Occipital lobe (tissue), 1 donor: ENCODE measurements at regions not wholly inside any gene's neighbourhood (a gene's known extent, or its start where the extent isn't known, plus 50 kb on each side); places are given as distances from the start of the nearest gene placed in this dataset.
"Not testable (repeated sequence)": the region's sequence is repeated elsewhere in the genome, so short reads cannot be mapped to it uniquely, and the experiment has no call there.

Source experiments
- DNase-seq: peaks from one replicate; lab custom pipeline; 2025; lab: John Stamatoyannopoulos, UW

DNA sequence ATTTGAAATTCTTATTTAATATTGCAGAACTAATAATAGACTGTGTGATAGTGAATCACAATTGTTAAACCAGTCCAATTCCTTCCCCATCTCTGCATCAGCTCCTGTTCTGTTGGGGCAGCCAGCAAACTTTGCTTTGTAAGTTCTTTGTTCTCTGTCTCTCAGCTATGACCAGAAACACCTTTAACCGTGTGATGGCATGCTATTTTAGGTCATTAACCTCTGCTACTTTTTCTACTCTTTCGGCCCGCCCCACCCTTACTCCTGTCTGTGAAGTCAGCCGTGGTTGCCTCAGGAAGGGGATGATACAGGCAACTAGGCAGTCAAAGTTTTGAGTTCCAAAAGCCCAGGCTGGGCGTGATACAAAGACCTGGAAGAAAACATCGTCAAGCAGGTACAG is 51.3 kb upstream of the EGFL6 start:
- DNase-seq, result no peak

DNA sequence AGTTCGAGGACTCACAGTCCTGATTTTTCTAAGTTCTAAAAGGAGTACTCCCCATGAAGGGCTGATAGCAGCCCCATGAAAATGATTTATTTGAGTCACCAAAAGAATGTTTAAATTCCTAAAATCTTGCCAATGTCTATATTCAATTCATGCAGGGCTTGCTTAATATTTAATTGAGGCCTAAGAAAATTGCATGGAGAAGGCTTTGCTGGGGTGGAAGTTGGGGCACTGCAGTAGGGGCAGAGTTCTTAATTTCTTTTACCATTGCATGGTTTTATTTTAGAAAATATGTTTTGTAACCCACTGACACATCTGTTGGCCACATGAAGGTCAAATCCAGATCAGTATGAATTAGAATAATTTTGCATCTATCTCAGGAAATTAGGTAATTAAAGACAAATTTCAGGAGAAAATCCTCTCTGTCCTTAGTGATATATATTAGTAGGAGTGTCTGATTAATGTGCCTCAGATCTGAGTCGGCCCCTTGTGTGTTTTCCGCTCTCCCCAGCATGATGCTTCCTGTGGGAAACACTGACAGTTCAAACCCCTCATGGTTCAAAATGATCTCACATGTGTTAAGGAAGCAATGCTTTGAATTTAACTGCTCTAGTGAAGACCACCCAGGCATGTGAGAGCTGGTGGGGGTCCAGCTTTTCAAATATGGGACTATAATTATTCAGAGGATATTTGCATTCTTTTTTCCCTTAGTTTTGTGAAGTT is 54.0 kb upstream of the EGFL6 start:
- DNase-seq, result no peak

DNA sequence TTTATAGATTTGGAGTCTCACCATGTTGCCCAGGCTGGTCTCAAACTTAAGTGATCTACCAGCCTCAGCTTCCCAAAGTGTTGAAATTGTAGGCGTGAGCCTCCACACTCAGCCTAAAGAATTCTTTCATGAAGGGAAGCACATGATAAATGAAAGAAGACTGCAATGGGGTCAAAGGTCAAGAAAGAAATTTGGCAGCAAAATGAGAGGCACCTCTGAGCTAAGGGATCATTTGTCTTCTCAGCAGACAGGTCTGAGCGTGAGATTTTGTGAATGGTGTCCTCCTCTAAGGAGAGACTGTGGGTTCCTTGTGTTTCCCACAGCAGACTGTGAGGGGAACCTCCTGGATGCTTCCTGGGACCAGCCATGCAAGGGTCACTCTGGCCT is 57.5 kb upstream of the EGFL6 start:
- no peak for DNase-seq

DNA sequence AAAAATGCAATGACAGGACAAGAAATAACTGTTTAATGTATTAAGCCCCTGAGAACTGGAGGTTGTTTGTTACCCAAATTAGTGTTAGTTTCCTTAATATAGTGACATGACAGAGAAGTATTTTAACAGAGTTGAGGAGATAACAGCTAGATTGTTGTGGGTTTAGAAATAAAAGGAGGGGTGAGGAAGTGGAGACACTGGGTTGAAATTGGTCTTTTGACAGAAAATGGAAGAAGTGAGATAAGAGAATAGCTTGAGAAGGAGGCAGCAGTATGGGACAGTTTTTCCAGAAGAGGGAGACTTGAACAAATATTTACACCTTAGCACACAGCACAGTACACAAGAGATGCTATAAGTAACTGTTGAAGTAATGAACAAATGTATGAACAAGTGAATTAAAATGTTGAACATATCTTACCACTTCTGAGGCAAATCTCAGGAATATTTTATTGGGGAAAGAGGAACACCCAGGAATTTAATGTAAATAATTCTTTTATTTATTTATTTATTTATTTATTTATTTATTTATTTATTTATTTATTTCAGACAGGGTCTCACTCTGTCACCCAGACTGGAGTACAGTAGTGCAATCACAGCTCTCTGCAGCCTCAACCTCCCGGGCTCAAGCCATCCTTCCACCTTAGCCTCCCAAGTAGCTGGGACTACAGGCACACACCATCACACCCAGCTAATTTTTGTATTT is 58.0 kb upstream of the EGFL6 start:
- no peak for DNase-seq

DNA sequence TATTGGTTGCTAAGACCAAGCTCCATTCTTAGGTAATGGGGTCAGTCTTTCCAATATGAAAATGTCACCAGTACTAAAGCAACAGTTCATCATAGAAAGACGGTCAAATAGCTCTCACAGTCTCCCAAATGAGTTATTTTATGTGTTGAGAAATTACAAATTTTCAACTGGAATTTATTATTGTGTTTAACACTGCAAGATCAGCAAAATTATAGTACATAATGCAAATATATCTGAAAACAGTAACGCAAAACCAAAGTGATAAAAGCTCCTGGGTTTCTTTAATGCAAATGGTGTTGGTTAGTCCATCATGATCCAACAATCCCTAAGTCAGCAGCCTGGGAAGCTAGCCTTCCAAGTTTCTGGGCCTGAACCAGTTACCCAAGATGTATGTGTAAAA is 61.5 kb upstream of the EGFL6 start:
- no peak for DNase-seq

DNA sequence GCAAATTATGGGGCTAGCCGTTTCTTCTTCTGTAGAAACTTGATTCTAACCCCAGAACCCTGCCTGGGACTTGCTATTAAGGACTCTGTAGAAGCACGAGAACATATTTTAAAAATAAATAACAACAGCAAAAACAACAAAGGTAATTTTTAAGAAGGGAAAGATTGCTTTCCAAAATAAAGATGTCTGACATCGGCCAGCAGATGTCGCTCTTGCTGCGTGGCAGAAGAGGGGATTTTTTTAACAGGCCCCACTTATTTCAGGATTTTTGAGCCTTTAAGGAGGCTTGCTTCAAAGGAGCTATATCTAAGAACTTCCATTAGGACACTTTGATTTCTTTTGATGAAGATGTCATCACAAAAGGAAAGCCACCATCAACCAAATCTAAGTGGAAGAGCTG is 62.8 kb upstream of the EGFL6 start:
- DNase-seq, result no peak

DNA sequence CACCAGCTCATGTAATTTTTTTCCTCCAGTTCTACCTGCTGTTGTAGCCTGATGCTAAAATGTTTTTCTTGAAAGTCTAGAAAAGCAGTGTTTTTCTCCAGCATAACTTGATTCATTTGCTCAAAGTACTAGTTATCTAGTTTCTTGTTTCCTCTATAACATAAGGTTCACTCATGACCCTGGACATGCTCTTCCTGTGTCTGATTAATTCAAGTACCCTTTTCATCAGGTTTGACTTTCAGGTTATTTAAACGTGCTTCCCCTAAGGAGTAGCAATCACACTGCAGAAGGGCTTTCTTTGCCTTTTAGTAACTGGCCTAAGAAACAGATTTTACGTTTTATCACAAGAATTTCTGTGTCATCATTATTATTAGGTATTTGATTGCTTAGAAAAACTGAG is 66.8 kb upstream of the EGFL6 start:
- DNase-seq, result no peak

DNA sequence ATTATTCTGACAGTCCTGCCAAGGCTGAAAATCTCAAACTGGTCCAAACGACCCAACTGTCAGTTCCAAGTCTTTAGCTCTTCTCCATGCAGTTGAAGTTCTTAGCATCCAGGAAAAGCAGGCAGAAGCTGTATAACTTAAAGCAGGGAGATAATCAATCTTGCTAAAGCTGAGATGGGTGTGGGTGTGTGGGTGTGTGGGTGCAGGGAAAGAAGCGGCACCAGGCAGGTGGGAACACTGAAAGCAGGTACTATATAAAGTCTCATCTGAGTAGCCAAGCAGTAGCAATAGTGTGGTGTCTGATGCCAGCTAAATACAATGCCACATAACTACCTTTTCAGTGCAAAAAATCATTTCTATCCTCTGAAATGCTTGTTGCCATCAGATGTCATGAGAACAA is 69.7 kb upstream of the EGFL6 start:
- DNase-seq, result no peak

DNA sequence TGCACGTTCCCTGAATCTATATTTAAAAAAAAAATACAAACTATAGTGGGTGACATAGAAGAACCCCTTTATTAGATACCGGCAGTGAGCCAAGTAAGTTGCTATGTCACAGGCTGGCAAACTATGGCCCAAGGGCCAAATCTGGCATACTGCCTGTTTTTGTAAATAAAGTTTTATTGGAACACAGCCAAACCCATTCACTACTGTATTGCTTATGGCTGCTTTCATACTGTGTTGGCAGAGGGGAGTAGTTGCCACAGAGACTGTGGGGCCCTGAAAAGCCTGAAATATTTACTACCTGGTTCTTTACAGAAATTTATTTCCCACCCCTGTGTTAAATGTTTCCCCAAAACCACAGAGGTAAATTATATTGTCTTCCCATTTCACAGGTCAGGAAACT is 71.2 kb upstream of the EGFL6 start:
- no peak for DNase-seq

DNA sequence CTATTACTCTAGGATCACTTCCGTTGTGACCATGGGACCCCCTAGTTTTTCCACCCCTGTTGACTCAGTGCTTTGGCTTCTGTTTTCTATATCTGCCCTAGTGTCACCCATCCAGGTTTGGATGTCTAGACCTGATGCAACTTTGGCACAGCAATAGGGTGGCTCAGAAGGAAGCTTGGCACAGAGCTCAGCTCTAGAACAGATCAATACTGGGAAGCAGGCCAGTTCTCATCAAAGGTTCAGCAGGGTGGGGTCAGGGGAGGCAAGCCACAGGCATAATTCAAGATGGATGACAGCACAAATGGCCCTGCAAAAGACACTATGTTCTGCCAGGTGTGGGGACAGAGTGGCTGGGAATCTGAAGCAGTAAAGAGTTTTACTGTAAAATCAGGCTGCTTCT is 74.2 kb upstream of the EGFL6 start:
- DNase-seq, result no peak

DNA sequence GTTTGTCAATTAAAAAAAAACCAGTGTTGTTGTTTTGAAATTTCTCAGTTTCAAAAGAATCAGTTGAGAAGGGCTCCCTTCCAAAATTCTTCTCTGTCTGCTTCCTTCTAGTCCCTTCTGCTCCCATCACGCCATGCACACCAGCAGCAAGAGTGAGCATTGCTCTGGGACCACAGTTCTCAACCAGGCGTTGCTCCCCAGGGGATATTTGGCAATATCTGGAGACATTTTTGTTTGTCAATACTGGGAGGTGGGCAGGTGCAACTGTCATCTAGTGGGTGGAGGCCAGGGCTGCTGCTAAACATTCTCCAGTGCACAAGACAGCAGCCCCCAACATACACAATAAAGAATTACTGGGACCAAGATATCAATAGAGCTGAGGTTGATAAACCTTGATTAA is 74.8 kb upstream of the EGFL6 start:
- DNase-seq, result no peak

DNA sequence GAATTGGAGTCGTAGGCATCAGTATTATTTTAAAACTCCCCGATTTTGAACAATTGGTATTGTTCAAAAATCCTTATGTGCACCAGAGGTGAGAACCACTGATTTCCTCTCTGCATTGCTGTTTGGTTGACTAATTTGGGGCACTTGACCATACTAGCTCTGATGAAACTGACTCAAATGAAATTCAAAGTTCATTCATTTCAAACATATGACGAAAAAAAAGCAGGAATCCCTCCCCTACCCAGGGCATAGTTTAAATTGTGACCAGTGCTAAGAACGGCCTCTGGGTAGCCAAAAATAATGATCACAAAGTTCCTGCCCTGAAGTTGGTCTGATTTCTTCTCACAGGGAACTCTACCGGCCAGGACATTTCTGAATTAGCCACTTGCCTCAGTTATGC is 75.7 kb upstream of the EGFL6 start:
- DNase-seq, result no peak

DNA sequence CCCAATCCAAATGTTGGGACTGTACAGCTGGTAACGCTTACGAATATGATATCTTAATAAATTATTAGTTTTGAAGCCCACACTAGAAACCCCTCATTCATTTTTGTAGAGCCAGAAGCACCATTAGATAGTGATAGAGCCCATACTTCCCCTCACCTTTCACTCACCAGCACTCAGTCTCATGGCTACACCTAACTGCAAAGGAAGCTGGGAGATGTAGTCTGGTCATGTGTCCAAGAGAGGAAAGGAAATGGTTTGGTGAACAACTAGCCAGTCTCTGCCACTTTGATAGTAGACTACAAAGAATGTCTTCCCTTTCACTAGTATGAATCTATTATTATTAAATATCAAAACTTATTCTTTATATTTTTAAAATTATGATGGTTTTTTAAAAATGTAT is 77.1 kb upstream of the EGFL6 start:
- no peak for DNase-seq

DNA sequence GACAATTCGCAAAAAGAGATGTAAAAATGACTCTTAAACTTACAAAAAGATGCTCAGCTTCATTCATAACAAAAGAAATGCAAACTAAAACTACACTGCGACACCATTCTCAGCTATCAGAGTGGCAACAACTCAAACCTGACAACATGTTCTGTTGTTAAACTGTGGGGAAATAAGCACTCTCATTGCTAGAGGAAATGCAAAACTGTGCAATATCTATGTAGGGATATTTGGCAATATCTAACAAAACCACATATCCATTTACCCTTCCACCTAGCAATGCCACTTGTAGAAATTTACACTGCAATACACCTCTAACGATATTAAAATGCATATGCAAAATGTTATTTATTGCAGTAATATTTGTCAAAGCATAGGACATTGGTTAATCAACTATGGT is 78.3 kb upstream of the EGFL6 start:
- DNase-seq, result no peak

DNA sequence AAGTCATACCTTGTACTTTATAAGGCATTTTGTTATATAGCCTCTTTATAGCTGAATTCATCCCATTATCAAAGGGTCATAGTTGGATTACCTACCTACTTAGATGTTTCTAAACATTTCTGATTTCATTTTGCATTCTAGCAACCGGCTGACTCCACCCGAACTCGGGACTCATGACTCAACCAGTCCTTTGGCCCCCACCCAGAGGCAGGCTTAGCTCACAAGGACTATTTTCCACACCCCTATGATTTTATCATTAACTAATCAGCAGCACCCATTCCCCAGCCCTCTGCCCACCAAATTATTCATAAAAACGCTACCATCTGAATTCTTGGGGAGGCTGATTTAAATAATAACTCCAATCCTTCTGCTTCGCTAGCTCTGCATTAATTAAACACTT is 79.9 kb upstream of the EGFL6 start:
- DNase-seq, result no peak

DNA sequence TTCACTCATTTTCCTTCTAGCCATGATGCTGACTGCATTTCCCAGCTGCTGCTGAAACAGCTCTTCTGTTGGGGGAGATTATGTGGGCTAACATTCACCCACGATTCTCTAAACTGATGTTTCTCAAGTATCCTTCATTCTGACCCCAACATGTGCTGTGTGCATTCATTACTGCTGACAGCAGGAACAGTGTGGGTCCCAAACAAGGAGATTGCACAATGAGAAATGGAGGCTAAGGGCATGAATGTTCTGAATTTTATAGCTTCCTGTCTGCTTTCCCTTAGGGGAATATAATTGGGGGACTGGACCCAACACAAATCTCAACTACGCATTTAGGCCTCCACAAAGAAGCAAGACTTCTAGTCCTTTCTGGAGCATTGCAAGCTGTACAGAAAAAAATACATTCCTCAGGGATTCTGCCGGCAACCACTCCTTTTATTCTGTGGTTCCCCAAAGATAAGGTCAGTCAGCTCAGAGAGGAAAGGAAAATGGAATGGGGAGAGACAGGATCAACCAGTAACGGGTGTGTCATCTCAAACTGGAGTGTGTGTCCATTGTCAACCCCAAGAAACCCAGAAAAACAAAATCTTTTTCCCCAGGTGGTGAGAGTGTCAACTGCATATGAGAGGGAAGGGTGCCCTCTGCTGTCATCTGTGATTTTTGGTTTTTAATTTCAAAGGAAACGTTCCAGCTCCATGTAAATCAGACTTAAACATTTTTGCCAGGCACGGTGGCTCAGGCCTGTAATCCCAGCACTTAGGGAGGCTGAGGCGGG is 81.5 kb upstream of the EGFL6 start:
- peak; percentile 2 for DNase-seq

DNA sequence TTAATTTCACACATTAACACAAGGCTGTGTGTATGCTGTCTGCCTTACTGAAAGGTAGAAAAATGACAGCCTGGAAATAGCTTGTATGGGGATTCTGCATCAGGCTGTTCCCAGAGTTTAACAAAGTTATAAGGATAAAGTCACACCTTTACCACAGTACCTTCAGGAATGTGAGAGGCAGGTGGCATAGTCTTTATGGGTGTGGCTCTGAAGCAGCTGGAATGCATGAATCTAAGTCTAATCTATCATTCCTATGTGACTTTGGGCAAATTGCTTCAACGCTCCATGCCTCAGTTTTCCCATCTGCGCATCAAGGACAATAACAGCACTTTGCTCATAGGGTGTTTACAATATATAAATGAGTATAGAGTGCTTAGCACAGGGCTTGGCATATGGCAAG is 84.2 kb upstream of the EGFL6 start:
- no peak for DNase-seq

DNA sequence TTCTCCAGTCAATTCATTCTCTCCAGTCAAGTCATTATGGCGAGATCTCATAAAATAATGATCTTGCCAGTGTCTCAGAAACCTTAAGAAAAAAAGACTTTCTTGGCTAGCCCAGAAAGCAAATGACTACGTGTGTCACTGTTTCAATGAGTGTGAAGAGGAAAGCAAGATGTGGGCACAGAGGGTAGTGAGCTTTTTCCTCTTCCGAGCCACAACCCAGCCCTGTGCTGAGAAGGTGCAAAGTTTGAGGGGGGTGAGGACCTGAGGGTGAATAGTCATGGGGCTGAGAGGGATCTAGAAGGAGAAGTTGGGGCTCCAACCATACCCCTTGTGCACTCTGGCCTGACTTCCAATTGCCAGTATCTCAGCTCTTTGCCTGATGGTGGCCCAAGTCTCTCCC is 85.6 kb upstream of the EGFL6 start:
- no peak for DNase-seq

DNA sequence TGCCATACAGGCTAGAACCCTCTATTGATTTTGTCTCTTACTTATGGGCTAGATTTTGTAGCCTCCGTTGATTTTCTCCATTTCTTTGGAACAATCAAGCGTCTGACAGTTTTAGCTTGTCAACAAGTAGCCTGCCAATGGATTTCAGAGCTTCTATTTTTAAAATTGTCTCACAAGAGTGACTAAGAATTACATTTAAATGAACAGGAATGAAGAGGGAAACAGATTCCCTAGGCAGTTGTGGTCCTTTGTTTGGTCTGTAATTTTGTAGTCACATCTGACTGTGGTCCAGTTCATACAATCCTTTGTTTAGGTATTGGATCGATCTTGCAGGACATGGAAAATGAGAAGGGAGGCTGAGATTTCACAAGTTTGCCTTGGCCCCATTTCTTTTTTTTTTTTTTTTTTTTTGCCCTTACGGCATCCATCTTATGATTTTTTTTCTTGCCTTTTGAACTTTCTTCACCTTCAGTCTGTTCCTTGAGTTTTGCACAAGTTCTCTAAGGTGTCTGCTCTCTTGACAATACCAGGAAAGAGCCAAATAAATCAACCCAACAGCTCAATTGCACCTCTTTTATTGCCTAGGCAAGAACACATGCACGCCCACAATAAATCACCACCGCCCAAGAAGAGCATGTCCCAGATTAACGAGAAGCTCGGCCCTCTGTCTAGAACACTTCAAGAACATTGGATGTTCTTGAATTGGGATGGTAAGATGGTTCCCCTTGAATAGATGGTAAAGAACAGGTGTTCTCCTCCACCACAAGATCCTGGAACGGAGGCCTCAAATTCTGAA is 86.5 kb upstream of the EGFL6 start:
- DNase-seq, result no peak

DNA sequence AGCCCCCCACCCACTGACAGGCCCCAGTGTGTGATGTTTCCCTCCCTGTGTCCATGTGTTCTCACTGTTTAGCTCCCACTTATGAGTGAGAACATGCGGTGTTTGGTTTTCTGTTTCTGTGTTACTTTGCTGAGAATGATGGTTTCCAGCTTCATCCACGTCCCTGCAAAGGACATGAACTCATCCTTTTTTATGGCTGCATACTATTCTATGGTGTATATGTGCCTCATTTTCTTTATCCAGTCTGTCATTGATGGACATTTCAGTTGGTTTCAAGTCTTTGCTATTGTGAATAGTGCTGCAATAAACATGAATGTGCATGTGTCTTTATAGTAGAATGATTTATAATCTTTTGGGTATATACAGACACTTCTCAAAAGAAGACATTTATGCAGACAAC is 88.6 kb upstream of the EGFL6 start:
- DNase-seq, result not testable (repeated sequence)

DNA sequence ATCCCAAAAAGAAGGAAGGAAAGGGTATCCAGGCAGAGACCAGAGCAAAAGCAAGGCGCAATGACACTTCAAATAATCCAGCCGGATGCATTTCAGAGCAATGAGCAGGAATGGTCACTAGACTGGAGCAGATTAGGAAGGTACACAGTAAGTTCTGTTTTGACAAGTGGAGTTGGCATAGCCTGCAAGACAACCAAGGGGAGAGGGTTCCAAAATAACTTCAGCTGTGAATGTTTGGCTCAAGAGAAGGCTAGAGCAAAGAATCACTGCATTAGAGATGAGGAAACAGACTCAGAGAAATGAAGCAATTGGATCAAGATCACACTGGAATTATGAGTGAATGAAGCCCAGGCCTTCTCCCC is 90.0 kb upstream of the EGFL6 start:
- DNase-seq, result no peak
